Choroid plexus epithelial cell (primary cell): ENCODE measurements at regions not wholly inside any gene's neighbourhood (a gene's known extent, or its start where the extent isn't known, plus 50 kb on each side); places are given as distances from the start of the nearest gene placed in this dataset.

Experiments
- DNase-seq: peaks from one replicate; pipeline ENCODE4 v3.0.0-alpha.2; 2010; ENCODE audit warnings: low read depth
- H3K4me3 ChIP-seq: 2 replicates; pipeline ENCODE4 v1.5.1; 2011; ENCODE audit warnings: low read depth, mild to moderate bottlenecking, control low read depth, low read length, moderate library complexity
- CTCF ChIP-seq: conservative IDR thresholded peaks from 2 replicates; pipeline ENCODE4 v1.5.1; 2011; ENCODE audit warnings: low read depth, mild to moderate bottlenecking, control low read depth, inconsistent platforms, low read length, moderate library complexity

- TF ChIP-seq CTCF = no peak
- no peak overlapping the region for H3K4me3 ChIP-seq
- no peak for DNase-seq
These were observed 106.6 kb upstream of the CDH6 start for GRCh38 chr5:31086839-31087415.

GRCh38 chr5:31084871-31085270, 108.6 kb upstream of the CDH6 start:
- no peak for TF ChIP-seq CTCF
- no peak for DNase-seq

GRCh38 chr5:31083364-31083763, 110.1 kb upstream of the CDH6 start:
- no peak overlapping the region for H3K4me3 ChIP-seq
- no peak for DNase-seq
- TF ChIP-seq CTCF = no peak

More at GRCh38 chr5:31084871-31085270, 108.6 kb upstream of the CDH6 start:
- H3K4me3 ChIP-seq = no peak overlapping the region

GRCh38 chr5:31079668-31080067, 113.8 kb upstream of the CDH6 start:
- TF ChIP-seq CTCF = no peak
- no peak for DNase-seq
- H3K4me3 ChIP-seq = no peak overlapping the region

GRCh38 chr5:31078956-31079355, 114.5 kb upstream of the CDH6 start:
- no peak for TF ChIP-seq CTCF
- H3K4me3 ChIP-seq = no peak overlapping the region
- no peak for DNase-seq

- DNase-seq = no peak
- H3K4me3 ChIP-seq = no peak overlapping the region
- TF ChIP-seq CTCF = no peak
These were observed 117.5 kb upstream of the CDH6 start for GRCh38 chr5:31075981-31076380.

GRCh38 chr5:31068287-31068686, 125.2 kb upstream of the CDH6 start:
- no peak for DNase-seq
- TF ChIP-seq CTCF = no peak
- H3K4me3 ChIP-seq = no peak overlapping the region
